Uterus (tissue), 2 donors: ENCODE measurements at regions not wholly inside any gene's neighbourhood (a gene's known extent, or its start where the extent isn't known, plus 50 kb on each side); places are given as distances from the start of the nearest gene placed in this dataset.

Source experiments
- CTCF ChIP-seq, 4 experiments: fragments of 200-600 bp in 2 of 4; fragments of 450-650 bp in 2 of 4; sonication (generic) in 2 of 4; IDR thresholded peaks; one replicate each; pipeline ENCODE4 v1.5.1; 2016 to 2019; ENCODE audit warnings: antibody characterized with exemption in 4 of 4, mild to moderate bottlenecking in 2 of 4, moderate library complexity in 1 of 4
- POLR2A ChIP-seq, 2 donors: fragments of 450-650 bp; IDR thresholded peaks; one replicate each; pipeline ENCODE4 v1.6.1; 2016; ENCODE audit warnings: antibody characterized with exemption in 2 of 2, mild to moderate bottlenecking in 1 of 2, moderate library complexity in 1 of 2

DNA sequence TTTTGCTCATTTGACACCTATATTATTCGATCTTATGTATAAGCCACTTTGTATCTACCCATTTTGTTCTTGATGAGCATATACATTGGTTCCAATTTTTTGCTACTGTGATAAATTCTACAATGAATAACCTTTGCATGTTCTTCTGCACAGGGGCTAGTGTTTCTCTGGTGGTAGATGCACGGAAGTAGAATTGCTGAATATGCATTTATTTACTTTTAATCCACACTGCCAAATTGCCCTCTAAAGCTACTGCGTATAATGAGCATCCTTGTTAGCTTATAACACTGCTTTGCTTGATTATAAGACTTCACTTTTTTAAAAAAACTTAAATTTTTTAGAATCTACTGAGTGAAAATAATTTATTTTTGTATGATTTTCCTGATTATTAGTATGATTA lies 84.2 kb upstream of the PIAS1 start:
- TF ChIP-seq POLR2A (IDR thresholded peaks at IDR 0.05) (no peak), CTCF (IDR thresholded peaks at IDR 0.05) (no peak)
